ENCODE measurements at regions not wholly inside any gene's neighbourhood (a gene's known extent, or its start where the extent isn't known, plus 50 kb on each side); places are given as distances from the start of the nearest gene placed in this dataset.

DNA sequence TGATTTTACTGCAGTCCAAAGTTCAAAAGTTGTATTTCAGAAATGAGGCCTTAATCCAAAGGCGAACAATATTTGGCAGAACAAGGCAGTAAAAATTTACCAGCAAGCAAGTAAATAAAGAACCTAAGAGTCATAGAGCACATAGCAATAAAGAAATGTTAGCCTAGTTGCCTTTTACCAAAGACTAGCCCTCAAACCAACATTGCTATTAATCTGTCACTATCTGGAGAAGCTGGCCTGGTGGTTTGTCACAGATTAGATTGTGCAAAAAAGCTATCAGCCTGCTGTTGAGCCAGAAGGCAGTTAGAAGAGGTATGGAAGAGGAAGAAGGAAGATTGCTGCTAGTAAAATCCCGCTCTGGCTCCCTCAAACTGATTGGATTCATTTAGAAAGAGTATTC is 304.7 kb upstream of the KLF4 start:
- H3K4me2 ChIP-seq: no peak overlapping the region
- H3K4me1 ChIP-seq (ENCODE audit: insufficient read depth): no peaks in the 10 kb centered on the region
- H3K9me3 ChIP-seq (ENCODE audit: low read depth): no peaks in the 10 kb centered on the region
- H4K20me1 ChIP-seq (ENCODE audit: insufficient read depth, poor library complexity, severe bottlenecking): no peaks in the 10 kb centered on the region
- 55% methylated on average over 2 of the region's 2 CpGs for WGBS (ENCODE audit: low lambda C conversion rate, missing lambda C conversion rate)
- H3K36me3 ChIP-seq (replicated peaks; ENCODE audit: insufficient read depth, low read depth): no peaks in the 10 kb centered on the region
- H3K79me2 ChIP-seq: no peaks in the 10 kb centered on the region
- H3K27ac ChIP-seq: peak overlapping the region; percentile 22
- no peaks in the 10 kb centered on the region for H3K27me3 ChIP-seq
- H2AFZ ChIP-seq: no peak overlapping the region
- H3K4me3 ChIP-seq: no peak overlapping the region
- no peaks in the 10 kb centered on the region for H3K9me2 ChIP-seq (replicated peaks; ENCODE audit: insufficient read depth)
- DNase-seq (ENCODE audit: low spot score): peak; percentile 24
- TF ChIP-seq EZH2phosphoT487 (IDR thresholded peaks at IDR 0.05; ENCODE audit: low read depth, severe bottlenecking, unreplicated experiment) (no peak), EZH2 (IDR thresholded peaks at IDR 0.05; ENCODE audit: borderline replicate concordance) (no peak)
- TF ChIP-seq, protein P1, sequence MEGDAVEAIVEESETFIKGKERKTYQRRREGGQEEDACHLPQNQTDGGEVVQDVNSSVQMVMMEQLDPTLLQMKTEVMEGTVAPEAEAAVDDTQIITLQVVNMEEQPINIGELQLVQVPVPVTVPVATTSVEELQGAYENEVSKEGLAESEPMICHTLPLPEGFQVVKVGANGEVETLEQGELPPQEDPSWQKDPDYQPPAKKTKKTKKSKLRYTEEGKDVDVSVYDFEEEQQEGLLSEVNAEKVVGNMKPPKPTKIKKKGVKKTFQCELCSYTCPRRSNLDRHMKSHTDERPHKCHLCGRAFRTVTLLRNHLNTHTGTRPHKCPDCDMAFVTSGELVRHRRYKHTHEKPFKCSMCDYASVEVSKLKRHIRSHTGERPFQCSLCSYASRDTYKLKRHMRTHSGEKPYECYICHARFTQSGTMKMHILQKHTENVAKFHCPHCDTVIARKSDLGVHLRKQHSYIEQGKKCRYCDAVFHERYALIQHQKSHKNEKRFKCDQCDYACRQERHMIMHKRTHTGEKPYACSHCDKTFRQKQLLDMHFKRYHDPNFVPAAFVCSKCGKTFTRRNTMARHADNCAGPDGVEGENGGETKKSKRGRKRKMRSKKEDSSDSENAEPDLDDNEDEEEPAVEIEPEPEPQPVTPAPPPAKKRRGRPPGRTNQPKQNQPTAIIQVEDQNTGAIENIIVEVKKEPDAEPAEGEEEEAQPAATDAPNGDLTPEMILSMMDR (IDR thresholded peaks at IDR 0.05; ENCODE audit: poor library complexity): no peak

DNA sequence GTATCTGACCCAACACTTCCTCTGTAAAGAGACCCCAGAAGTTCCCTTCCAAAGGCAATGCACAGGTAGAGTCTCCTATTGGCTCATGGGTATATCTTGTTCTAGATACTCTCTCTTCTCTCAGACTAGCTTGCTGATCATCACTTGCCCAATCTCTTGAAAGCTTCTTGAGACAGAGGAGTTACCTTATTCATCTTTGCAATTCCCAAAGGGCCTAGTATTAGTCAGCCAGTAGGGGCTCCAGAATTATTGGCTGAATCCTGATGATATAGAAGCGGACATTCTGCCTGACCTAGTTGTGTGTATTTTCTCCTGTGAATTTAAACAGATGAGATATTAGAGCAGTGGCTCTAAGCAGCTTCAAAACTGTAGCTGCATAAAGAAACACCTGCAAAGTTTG is 304.0 kb upstream of the KLF4 start:
- TF ChIP-seq EZH2phosphoT487 (IDR thresholded peaks at IDR 0.05; ENCODE audit: low read depth, severe bottlenecking, unreplicated experiment) (no peak), EZH2 (IDR thresholded peaks at IDR 0.05; ENCODE audit: borderline replicate concordance) (no peak)
- TF ChIP-seq, protein P1 (IDR thresholded peaks at IDR 0.05; ENCODE audit: poor library complexity): no peak
- H3K79me2 ChIP-seq: no peaks in the 10 kb centered on the region
- no peak overlapping the region for H3K4me3 ChIP-seq
- H3K27ac ChIP-seq: peak overlapping the region; percentile 25
- H3K27me3 ChIP-seq: no peaks in the 10 kb centered on the region
- WGBS (ENCODE audit: low lambda C conversion rate, missing lambda C conversion rate): 75% methylated on average over 1 of the region's 1 CpG
- no peaks in the 10 kb centered on the region for H4K20me1 ChIP-seq (ENCODE audit: insufficient read depth, poor library complexity, severe bottlenecking)
- no peaks in the 10 kb centered on the region for H3K9me2 ChIP-seq (replicated peaks; ENCODE audit: insufficient read depth)
- no peaks in the 10 kb centered on the region for H3K4me1 ChIP-seq (ENCODE audit: insufficient read depth)
- DNase-seq (ENCODE audit: low spot score): no peak
- H3K36me3 ChIP-seq (replicated peaks; ENCODE audit: insufficient read depth, low read depth): no peaks in the 10 kb centered on the region
- H3K9me3 ChIP-seq (ENCODE audit: low read depth): no peaks in the 10 kb centered on the region
- H2AFZ ChIP-seq: no peak overlapping the region
- no peak overlapping the region for H3K4me2 ChIP-seq

DNA sequence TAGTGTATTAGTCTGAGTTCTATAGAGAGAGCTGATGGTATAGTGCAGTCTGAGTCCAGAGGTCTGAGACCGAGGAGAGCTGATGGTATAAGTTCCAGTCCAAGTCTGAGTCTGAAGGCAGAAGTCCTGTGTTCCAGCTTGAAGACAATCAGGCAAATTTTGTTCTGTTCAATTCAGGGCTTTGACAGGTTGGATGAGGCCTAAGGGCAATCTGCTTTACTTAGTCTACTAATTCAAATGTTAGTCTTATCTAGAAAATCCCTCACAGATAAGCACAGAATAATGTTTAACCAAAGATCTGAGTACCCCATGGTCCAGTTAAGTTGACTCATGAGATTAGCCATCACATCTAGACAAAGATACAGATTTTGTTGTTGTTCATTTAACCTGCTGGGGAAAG is 303.0 kb upstream of the KLF4 start:
- no peak for TF ChIP-seq EZH2phosphoT487 (IDR thresholded peaks at IDR 0.05; ENCODE audit: low read depth, severe bottlenecking, unreplicated experiment)
- TF ChIP-seq EZH2 (IDR thresholded peaks at IDR 0.05; ENCODE audit: borderline replicate concordance): no peak
- TF ChIP-seq, protein P1 (IDR thresholded peaks at IDR 0.05; ENCODE audit: poor library complexity): no peak

DNA sequence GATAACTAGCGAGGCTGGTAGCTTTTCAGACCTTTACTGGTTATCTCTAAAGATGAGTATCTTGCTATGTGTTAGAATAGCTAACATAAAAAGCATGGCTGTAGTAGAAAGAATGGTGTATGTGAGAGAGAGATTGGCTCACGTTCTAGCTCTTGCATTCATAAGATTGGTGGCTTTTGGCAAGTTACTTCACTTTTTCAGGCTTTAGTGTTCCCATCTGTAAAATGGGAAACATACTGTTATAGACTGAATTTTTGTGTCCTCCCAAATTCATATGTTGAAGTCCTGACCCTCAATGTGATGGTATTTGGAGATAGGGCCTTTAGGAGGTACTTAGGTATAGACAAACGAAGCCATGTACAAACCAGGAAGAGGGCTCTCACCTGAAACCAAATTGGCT is 302.4 kb upstream of the KLF4 start:
- Histone ChIP-seq H3K4me2 (no peak overlapping the region), H3K27ac (peak overlapping the region; percentile 39), H4K20me1 (ENCODE audit: insufficient read depth, poor library complexity, severe bottlenecking) (no peaks in the 10 kb centered on the region), H3K4me1 (ENCODE audit: insufficient read depth) (no peaks in the 10 kb centered on the region), H3K9me2 (replicated peaks; ENCODE audit: insufficient read depth) (no peaks in the 10 kb centered on the region), H3K27me3 (no peaks in the 10 kb centered on the region), H3K4me3 (no peak overlapping the region), H2AFZ (no peak overlapping the region), H3K9me3 (ENCODE audit: low read depth) (no peaks in the 10 kb centered on the region), H3K36me3 (replicated peaks; ENCODE audit: insufficient read depth, low read depth) (no peaks in the 10 kb centered on the region), H3K79me2 (no peaks in the 10 kb centered on the region)
- WGBS (ENCODE audit: low lambda C conversion rate, missing lambda C conversion rate): 85% methylated on average over 3 of the region's 3 CpGs
- no peak for DNase-seq (ENCODE audit: low spot score)
- TF ChIP-seq, protein P1 (IDR thresholded peaks at IDR 0.05; ENCODE audit: poor library complexity): no peak
- TF ChIP-seq EZH2 (IDR thresholded peaks at IDR 0.05; ENCODE audit: borderline replicate concordance) (no peak), EZH2phosphoT487 (IDR thresholded peaks at IDR 0.05; ENCODE audit: low read depth, severe bottlenecking, unreplicated experiment) (no peak)

More for the DNA sequence above, 303.0 kb upstream of the KLF4 start:
- Histone ChIP-seq H3K9me3 (ENCODE audit: low read depth) (no peaks in the 10 kb centered on the region), H3K79me2 (no peaks in the 10 kb centered on the region), H3K4me2 (no peak overlapping the region), H3K4me1 (ENCODE audit: insufficient read depth) (no peaks in the 10 kb centered on the region), H3K4me3 (no peak overlapping the region), H2AFZ (no peak overlapping the region), H4K20me1 (ENCODE audit: insufficient read depth, poor library complexity, severe bottlenecking) (no peaks in the 10 kb centered on the region), H3K27ac (peak overlapping the region; percentile 39), H3K27me3 (no peaks in the 10 kb centered on the region), H3K36me3 (replicated peaks; ENCODE audit: insufficient read depth, low read depth) (no peaks in the 10 kb centered on the region), H3K9me2 (replicated peaks; ENCODE audit: insufficient read depth) (no peaks in the 10 kb centered on the region)
- WGBS (ENCODE audit: low lambda C conversion rate, missing lambda C conversion rate): 64% methylated on average over 1 of the region's 1 CpG
- no peak for DNase-seq (ENCODE audit: low spot score)
